ENCODE measurements at regions not wholly inside any gene's neighbourhood (a gene's known extent, or its start where the extent isn't known, plus 50 kb on each side); places are given as distances from the start of the nearest gene placed in this dataset.

GRCh38 chr4:177907736-177908424, 465.6 kb upstream of the AGA start:
- no peak for TF ChIP-seq CTCF (IDR thresholded peaks at IDR 0.05; ENCODE audit: insufficient read depth, low read depth, low read length)
- H3K4me3 ChIP-seq (ENCODE audit: low read depth, low read length) = peak overlapping the region; percentile 7
- DNase-seq (ENCODE audit: low read depth) = peak; percentile 9

- no peak overlapping the region for H3K4me3 ChIP-seq (ENCODE audit: low read depth, low read length)
- DNase-seq (ENCODE audit: low read depth) = no peak
- no peak for TF ChIP-seq CTCF (IDR thresholded peaks at IDR 0.05; ENCODE audit: insufficient read depth, low read depth, low read length)
Measured at GRCh38 chr4:177921715-177922114, 479.5 kb upstream of the AGA start.

GRCh38 chr4:177923888-177924287, 481.7 kb upstream of the AGA start:
- no peak for DNase-seq (ENCODE audit: low read depth)
- no peak for TF ChIP-seq CTCF (IDR thresholded peaks at IDR 0.05; ENCODE audit: insufficient read depth, low read depth, low read length)

GRCh38 chr4:177937041-177937440, 494.8 kb upstream of the AGA start:
- TF ChIP-seq CTCF (IDR thresholded peaks at IDR 0.05; ENCODE audit: insufficient read depth, low read depth, low read length) = no peak
- H3K4me3 ChIP-seq (ENCODE audit: low read depth, low read length) = no peak overlapping the region
- DNase-seq (ENCODE audit: low read depth) = no peak

More at GRCh38 chr4:177923888-177924287, 481.7 kb upstream of the AGA start:
- no peak overlapping the region for H3K4me3 ChIP-seq (ENCODE audit: low read depth, low read length)

- no peak for TF ChIP-seq CTCF (IDR thresholded peaks at IDR 0.05; ENCODE audit: insufficient read depth, low read depth, low read length)
- no peak for DNase-seq (ENCODE audit: low read depth)
- H3K4me3 ChIP-seq (ENCODE audit: low read depth, low read length) = no peak overlapping the region
Measured at GRCh38 chr4:177938226-177938625, 496.0 kb upstream of the AGA start.

- TF ChIP-seq CTCF (IDR thresholded peaks at IDR 0.05; ENCODE audit: insufficient read depth, low read depth, low read length) = no peak
- no peak for DNase-seq (ENCODE audit: low read depth)
- H3K4me3 ChIP-seq (ENCODE audit: low read depth, low read length) = no peak overlapping the region
Measured at GRCh38 chr4:177945268-177945667, 503.0 kb upstream of the AGA start.

GRCh38 chr4:177947607-177948006, 505.4 kb upstream of the AGA start:
- no peak for TF ChIP-seq CTCF (IDR thresholded peaks at IDR 0.05; ENCODE audit: insufficient read depth, low read depth, low read length)
- H3K4me3 ChIP-seq (ENCODE audit: low read depth, low read length) = no peak overlapping the region
- DNase-seq (ENCODE audit: low read depth) = no peak
